Aorta (tissue), 5 donors: ENCODE measurements at regions not wholly inside any gene's neighbourhood (a gene's known extent, or its start where the extent isn't known, plus 50 kb on each side); places are given as distances from the start of the nearest gene placed in this dataset.

Experiments used
- ATAC-seq: fragments of 200-7000 bp; cut with Tn5 transposase; one replicate; pipeline ENCODE4 v1.9.1; 2022; ENCODE audit warnings: moderate library complexity; ENCODE audit not compliant: low FRiP score
- DNase-seq, 2 donors: peaks; one replicate each; pipeline ENCODE4 v3.0.0-alpha.2; 2020
- H3K27ac ChIP-seq, 2 donors: one replicate each; pipeline ENCODE4 v1.5.1; 2013; ENCODE audit warnings: low read length in 2 of 2, mild to moderate bottlenecking in 2 of 2, moderate library complexity in 2 of 2, control low read depth in 1 of 2, inconsistent platforms in 1 of 2, low read depth in 1 of 2
- H3K27me3 ChIP-seq, 2 donors: one replicate each; pipeline ENCODE4 v1.6.1; 2013; ENCODE audit warnings: control low read depth in 1 of 2, low read length in 1 of 2, mild to moderate bottlenecking in 1 of 2, moderate library complexity in 1 of 2; ENCODE audit not compliant: insufficient read depth in 2 of 2, control insufficient read depth in 1 of 2
- H3K36me3 ChIP-seq, 2 donors: one replicate each; pipeline ENCODE4 v1.6.1; 2013; ENCODE audit warnings: control low read depth in 1 of 2, low read length in 1 of 2, mild to moderate bottlenecking in 1 of 2; ENCODE audit not compliant: insufficient read depth in 2 of 2, control insufficient read depth in 1 of 2
- H3K4me1 ChIP-seq, 2 donors: one replicate each; pipeline ENCODE4 v1.6.1; 2013; ENCODE audit warnings: low read length in 2 of 2, control low read depth in 1 of 2, mild to moderate bottlenecking in 1 of 2, moderate library complexity in 1 of 2; ENCODE audit not compliant: insufficient read depth in 2 of 2, control insufficient read depth in 1 of 2
- H3K4me3 ChIP-seq, 2 donors: one replicate each; pipeline ENCODE4 v1.5.1; 2013; ENCODE audit warnings: low read length in 2 of 2, control low read depth in 1 of 2, mild to moderate bottlenecking in 1 of 2
- H3K9me3 ChIP-seq: one replicate; pipeline ENCODE4 v1.6.1; 2013; ENCODE audit warnings: mild to moderate bottlenecking, low read length; ENCODE audit not compliant: control insufficient read depth
- WGBS, 2 donors: extraction: QIAGEN DNeasy Blood & Tissue Kit; methylation state at CpG; one replicate each; pipeline ENCODE4 v1.1.7; 2013; 5-methylcytosine and 5-hydroxymethylcytosine counted together
- intact Hi-C, 2 donors: fragments of 100-400 bp; cut with DNase I; formaldehyde crosslinking; loops; one replicate each; pipeline versions ENCODE4 v1.14.2 to v1.15.0; 2022
- donor health status: healthy with polysubstance abuse.
- donor health status: Bipolar disorder and iron deficiency.
- donor health status: DM: no; HTN: no; CAD: no.
- donor health status: DM: no; HTN: no; CAD: no.
- donor health status: DM: yes; HTN: yes; CAD: no.

DNA sequence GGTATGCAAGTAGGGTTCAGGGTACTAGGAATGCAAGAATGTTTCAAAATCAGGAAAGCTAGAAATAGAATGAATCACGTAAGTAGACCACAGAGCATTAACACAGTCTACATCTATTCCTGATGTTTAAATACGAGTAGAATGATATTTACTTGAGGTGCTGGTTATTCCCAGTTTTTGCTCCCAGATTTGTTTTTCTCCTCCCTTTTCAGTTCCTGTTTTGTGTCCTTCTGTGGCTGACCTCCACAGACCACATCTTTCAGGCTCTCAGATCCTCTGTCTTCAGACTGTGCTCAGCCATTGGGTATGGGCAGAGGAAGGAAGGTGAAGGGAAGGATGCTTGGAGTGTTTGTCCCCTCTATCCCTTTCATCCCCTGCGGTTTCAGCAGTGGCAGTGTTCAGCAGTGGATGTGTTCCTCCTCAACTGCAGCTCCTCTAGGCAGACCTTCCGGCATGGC, 276.6 kb downstream of the ZNF621 start:
- Histone ChIP-seq H3K36me3 (no peaks in the 10 kb centered on the region), H3K4me1 (no peaks in the 10 kb centered on the region), H3K27me3 (no peaks in the 10 kb centered on the region), H3K4me3 (no peak overlapping the region), H3K27ac (no peak overlapping the region), H3K9me3 (peaks cover 5% of the 10 kb centered on the region)
- intact Hi-C loops: no loop called here
- WGBS, 2 donors: 81 to 88% methylated on average over 4 of the region's 4 CpGs
- no peak for DNase-seq
- no peak for ATAC-seq

DNA sequence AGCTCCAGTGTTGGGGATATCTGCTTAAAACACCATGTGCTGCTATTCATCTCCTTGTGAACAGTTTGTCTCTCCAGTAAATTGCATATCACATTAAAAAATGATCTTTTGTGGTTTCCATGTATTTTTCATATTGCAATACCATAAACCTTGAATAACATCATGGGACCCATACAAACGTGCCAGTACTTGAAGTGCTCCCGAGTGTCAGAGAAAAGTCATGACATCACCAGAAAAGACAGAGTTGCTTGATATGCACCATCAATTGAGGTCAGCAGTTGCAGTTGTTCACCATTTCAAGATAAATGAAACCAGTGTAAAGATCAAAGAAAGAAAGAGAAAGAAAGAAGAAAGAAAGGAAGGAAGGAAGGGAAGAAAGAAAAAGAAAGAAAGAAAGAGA, 278.6 kb downstream of the ZNF621 start:
- no peak overlapping the region for H3K4me3 ChIP-seq
- intact Hi-C loops: no loop called here
- peaks cover 5% of the 10 kb centered on the region for H3K9me3 ChIP-seq
- H3K27me3 ChIP-seq: no peaks in the 10 kb centered on the region
- no peaks in the 10 kb centered on the region for H3K36me3 ChIP-seq
- H3K27ac ChIP-seq: no peak overlapping the region
- no peaks in the 10 kb centered on the region for H3K4me1 ChIP-seq
- ATAC-seq (no peak), DNase-seq (no peak)
- WGBS, 2 donors: 72 to 74% methylated on average over 2 of the region's 2 CpGs

DNA sequence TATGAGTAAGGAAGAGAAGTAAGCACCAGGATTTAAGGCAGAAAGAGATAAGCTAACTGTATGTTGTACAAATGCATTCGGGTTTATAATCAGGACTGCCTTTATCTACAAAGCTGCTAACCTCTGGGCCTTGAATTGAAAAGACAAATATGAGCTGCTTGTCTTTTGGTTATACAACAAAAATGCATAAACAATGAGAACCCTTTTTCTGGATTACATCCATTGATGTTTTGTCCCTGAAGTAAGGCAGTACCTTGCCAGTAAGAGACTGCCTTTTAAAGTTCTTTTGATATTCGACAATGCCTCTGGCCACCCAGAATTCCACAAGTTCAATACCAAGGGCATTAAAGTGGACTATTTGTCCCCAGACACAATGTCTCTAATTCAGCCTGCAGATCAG, 280.7 kb downstream of the ZNF621 start:
- H3K27me3 ChIP-seq: no peaks in the 10 kb centered on the region
- intact Hi-C loops: no loop called here
- DNase-seq (no peak), ATAC-seq (no peak)
- H3K4me3 ChIP-seq: no peak overlapping the region
- no peaks in the 10 kb centered on the region for H3K4me1 ChIP-seq
- no peak overlapping the region for H3K27ac ChIP-seq
- no peaks in the 10 kb centered on the region for H3K9me3 ChIP-seq
- H3K36me3 ChIP-seq: no peaks in the 10 kb centered on the region
- WGBS, 2 donors: 56 to 58% methylated on average over 2 of the region's 2 CpGs

DNA sequence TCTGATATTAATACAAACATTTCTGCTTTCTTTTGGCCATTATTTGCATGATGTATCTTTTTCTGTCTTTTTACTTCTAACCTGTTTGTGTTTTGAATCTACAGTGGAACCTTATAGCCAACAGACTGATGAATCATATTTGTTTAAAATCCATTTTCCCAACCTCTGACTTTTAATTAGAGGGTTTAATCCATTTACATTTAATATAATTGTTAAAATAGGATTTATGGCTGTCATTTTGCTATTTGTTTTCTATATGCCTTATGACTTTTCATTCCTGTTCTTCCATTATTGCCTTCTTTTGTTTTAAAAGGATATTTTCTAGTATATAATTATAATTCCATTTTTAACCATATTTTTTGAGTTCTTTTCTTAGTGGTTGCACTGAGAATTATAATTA, 286.1 kb downstream of the ZNF621 start:
- Histone ChIP-seq H3K36me3 (no peaks in the 10 kb centered on the region), H3K4me3 (no peak overlapping the region), H3K27me3 (no peaks in the 10 kb centered on the region), H3K9me3 (no peaks in the 10 kb centered on the region), H3K4me1 (no peaks in the 10 kb centered on the region), H3K27ac (no peak overlapping the region)
- DNase-seq: no peak
- no peak for ATAC-seq
- intact Hi-C loops: no loop called here

DNA sequence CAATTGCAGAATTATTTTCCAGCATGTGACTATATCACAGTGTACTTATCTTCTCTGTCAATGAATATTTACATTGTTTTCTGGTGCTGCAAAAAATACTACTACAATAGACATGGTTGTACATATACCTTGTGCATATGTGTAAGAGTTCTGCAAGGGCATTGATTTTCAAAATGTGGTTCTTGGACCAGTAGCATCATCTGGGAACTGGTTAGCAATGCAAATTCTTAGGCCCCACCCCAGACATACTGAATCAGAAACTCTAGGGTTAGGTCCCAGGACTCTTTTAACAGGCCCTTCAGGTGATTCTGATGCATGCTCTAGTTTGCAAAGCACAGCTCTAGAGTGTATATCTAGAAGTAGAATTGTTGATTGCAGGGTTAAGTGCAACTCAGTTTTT, 292.3 kb downstream of the ZNF621 start:
- Histone ChIP-seq H3K27me3 (no peaks in the 10 kb centered on the region), H3K36me3 (no peaks in the 10 kb centered on the region), H3K4me3 (no peak overlapping the region), H3K4me1 (no peaks in the 10 kb centered on the region), H3K9me3 (no peaks in the 10 kb centered on the region), H3K27ac (no peak overlapping the region)
- intact Hi-C loops: no loop called here
- DNase-seq (no peak), ATAC-seq (no peak)

DNA sequence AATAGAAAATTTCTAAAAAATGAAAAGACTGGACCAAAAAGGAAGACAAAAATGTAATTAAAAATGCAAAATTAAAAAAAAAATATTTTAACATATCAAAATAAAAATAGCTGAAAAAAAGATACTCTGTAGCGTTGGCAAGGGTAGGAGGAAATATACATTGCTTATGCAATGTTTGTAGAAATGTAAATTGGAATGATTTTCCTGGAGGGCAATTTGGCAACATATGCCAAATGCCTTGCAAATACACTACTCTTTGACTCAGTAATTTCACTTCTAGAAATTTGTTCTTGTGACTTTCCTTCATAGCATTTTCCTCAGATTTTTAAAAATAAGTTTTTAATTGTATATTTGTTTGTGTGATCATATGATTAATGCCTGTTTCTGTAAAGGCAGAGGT, 296.6 kb downstream of the ZNF621 start:
- 53 to 58% methylated on average over 1 of the region's 1 CpG for WGBS, 2 donors
- Histone ChIP-seq H3K4me3 (no peak overlapping the region), H3K36me3 (no peaks in the 10 kb centered on the region), H3K27ac (no peak overlapping the region), H3K9me3 (no peaks in the 10 kb centered on the region), H3K4me1 (peaks cover 0 to 2% of the 10 kb centered on the region in 2 donors), H3K27me3 (no peaks in the 10 kb centered on the region)
- intact Hi-C loops: no loop called here
- DNase-seq (no peak), ATAC-seq (no peak)

DNA sequence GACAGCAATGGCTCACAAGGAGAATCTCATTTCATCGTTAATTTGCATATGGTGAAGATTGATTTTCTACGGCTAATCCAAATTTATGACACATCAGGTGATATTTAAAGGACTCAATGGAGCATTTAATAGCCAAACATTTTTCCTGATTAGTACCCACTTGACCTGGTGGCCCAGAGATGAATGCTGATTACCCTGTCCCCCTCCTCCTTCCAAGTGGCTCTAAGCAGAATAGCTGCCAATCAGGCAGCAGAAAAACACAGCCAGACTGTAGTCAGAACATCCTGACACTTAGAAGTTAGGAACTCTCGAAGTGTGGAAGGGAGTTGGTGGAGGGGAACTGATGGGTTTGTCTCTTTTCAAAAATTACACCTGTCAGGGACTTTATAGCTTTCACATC, 302.5 kb downstream of the ZNF621 start:
- no peak overlapping the region for H3K4me3 ChIP-seq
- WGBS, 2 donors: 92 to 97% methylated on average over 3 of the region's 3 CpGs
- H3K36me3 ChIP-seq: no peaks in the 10 kb centered on the region
- H3K4me1 ChIP-seq: peaks cover 0 to 2% of the 10 kb centered on the region in 2 donors
- H3K9me3 ChIP-seq: peaks cover 2% of the 10 kb centered on the region
- no peak for ATAC-seq
- no peak for DNase-seq
- no peaks in the 10 kb centered on the region for H3K27me3 ChIP-seq
- no peak overlapping the region for H3K27ac ChIP-seq
- intact Hi-C loops: no loop called here

DNA sequence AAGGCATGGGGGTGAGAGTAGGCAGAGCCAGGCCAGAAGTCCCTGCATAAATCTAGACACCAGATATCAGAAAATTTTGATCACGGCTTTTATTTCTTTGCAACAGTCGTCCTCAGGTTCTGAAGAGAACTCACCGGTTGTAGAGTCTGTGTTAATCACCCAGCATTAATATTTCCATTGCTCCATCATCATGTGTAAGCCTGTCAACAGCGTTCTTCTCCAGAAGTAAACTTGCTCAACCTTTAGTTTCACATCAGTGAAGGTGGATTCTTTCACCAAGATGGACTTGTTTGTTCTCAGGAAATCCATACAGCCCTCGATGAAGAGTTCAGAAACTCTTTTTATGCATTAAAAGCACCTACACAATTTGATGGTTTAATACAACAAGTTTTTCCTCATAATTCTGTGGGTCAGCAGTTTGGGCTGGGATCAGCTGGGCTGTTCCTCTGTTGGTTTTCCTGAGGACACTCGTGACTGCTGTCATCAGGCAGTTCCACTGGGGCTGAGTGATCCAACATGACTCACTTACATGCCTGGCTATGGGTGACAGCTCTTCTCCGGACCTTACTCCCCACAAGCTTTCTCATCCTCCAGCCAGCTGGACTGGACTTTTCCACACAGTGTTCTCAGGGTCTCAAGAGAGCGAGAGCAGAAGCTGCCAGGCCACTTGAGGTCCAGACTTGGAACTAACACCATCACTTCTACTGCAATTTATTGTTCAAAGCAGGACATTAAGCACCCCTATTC, 303.4 kb downstream of the ZNF621 start:
- H3K27me3 ChIP-seq: no peaks in the 10 kb centered on the region
- no peaks in the 10 kb centered on the region for H3K4me1 ChIP-seq
- WGBS, 2 donors: 57% methylated on average over 8 of the region's 8 CpGs
- no peak overlapping the region for H3K4me3 ChIP-seq
- H3K9me3 ChIP-seq: peaks cover 2% of the 10 kb centered on the region
- no peaks in the 10 kb centered on the region for H3K36me3 ChIP-seq
- ATAC-seq: peak; percentile 74
- intact Hi-C loops: no loop called here
- no peak overlapping the region for H3K27ac ChIP-seq
- peak in 1 of 2 donors; percentile 77 for DNase-seq

DNA sequence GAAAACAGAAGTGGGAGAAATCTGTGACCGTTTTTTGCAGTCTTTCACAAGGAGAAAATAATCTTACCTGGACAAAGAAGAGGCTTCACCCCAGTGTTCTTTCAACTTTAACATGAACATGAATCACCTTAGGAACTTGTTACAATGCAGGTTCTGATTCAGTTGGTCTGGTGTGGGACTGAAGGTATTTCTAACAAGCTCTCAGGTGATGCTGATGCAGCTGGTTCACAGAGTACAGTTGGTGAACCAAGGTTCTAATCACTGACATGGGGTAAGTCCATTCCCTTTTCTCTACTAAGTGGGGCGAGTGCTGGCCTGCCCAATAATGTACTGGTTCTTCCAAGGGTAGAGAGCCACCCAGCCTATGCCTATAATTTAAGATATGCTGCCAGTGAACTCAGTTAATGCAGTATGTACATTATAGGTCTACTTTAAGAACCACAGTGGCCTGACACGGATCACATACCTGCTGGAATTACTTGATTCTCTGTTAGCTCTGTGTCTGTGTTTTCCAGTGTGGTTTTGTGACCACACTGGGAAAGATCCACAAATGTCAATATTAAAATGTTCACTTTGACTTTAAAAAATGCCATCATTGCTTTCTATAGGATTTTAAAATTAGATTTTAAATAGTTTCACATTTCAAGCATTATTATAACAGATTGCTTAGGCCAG, 304.1 kb downstream of the ZNF621 start:
- no peak overlapping the region for H3K27ac ChIP-seq
- WGBS, 2 donors: 90 to 93% methylated on average over 3 of the region's 3 CpGs
- H3K9me3 ChIP-seq: peaks cover 2% of the 10 kb centered on the region
- intact Hi-C loops: no loop called here
- H3K4me1 ChIP-seq: no peaks in the 10 kb centered on the region
- no peak overlapping the region for H3K4me3 ChIP-seq
- H3K27me3 ChIP-seq: no peaks in the 10 kb centered on the region
- no peak for DNase-seq
- ATAC-seq: no peak
- no peaks in the 10 kb centered on the region for H3K36me3 ChIP-seq
